AG09309 (cell line): ENCODE measurements at regions not wholly inside any gene's neighbourhood (a gene's known extent, or its start where the extent isn't known, plus 50 kb on each side); places are given as distances from the start of the nearest gene placed in this dataset.

ENCODE experiments used
- DNase-seq: peaks from one replicate; pipeline ENCODE4 v3.0.0-alpha.2; 2010; ENCODE audit warnings: low read depth
- H3K4me3 ChIP-seq: 2 replicates; pipeline ENCODE4 v1.5.1; 2011; ENCODE audit warnings: mild to moderate bottlenecking, low read depth, low read length, moderate library complexity; ENCODE audit not compliant: control insufficient read depth
- CTCF ChIP-seq: IDR thresholded peaks from 2 replicates; pipeline ENCODE4 v1.5.1; 2011; ENCODE audit warnings: mild to moderate bottlenecking, low read depth, low read length, inconsistent platforms; ENCODE audit not compliant: insufficient read depth, control insufficient read depth; ENCODE audit errors: missing control alignments

DNA sequence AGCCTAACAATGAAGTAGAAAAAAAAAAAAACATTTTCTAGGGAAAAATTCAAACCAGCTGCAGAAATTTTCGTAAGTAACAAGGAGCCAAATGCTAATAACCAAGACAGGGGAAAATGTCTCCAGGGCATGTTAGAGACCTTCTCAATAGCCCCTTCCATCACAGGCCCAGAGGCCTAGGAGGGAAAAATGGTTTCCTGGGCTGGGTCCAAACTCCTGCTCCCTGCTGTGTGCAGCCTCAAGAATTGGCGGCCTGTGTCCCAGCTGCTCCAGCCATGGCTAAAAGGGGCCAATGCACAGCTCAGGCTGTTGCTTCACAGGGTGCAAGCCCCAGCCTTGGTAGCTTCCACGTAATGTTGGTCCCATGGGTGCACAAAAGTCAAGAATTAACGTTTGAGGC is 266.2 kb downstream of the ZEB2 start:
- no peak for TF ChIP-seq CTCF
- H3K4me3 ChIP-seq: no peak overlapping the region
- DNase-seq: no peak

DNA sequence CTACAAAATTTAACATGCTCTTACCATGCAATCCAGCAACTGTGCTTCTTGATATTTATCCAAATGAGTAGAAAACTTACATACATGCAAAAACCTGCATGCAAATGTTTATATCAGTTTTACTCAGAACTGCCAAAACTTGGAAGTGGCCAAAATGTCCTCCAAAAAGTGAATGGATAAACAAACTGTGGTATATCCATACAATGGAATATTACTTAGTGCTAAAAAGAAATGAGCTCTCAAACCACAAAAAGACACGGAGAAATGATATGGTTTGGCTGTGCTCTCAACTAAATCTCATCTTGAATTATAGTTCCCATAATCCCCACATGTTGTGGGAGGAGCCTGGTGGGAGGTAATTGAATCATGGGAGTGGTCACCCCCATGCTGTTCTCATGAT is 267.2 kb downstream of the ZEB2 start:
- no peak overlapping the region for H3K4me3 ChIP-seq
- no peak for DNase-seq
- no peak for TF ChIP-seq CTCF

DNA sequence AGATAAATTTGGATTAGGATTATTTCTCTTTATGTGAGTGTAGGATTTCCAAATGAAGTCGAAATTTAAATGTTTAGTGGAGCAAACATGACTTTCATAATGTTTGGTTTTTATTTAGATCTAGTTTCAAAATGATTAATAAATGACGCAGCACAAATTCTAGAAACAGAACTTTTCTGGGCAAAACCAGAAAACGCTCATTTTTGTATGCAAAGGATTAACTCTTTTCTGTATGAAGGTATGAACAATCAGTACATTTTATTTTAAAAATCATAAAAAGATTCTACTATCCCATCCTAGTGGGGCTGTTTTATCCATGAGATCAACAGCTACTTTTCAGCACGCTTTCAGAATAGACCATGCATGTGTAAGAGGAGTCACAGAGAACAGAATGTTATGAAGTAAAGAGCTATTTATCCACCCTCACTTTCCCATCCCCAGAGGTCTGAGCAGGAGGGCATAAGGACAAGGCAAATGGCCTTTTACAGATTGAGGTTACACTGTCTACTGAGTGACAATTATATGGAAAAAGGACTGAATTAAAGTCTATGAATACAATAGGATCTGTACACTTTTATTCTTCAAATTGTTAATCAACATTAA is 270.8 kb downstream of the ZEB2 start:
- no peak overlapping the region for H3K4me3 ChIP-seq
- no peak for TF ChIP-seq CTCF
- DNase-seq: no peak

DNA sequence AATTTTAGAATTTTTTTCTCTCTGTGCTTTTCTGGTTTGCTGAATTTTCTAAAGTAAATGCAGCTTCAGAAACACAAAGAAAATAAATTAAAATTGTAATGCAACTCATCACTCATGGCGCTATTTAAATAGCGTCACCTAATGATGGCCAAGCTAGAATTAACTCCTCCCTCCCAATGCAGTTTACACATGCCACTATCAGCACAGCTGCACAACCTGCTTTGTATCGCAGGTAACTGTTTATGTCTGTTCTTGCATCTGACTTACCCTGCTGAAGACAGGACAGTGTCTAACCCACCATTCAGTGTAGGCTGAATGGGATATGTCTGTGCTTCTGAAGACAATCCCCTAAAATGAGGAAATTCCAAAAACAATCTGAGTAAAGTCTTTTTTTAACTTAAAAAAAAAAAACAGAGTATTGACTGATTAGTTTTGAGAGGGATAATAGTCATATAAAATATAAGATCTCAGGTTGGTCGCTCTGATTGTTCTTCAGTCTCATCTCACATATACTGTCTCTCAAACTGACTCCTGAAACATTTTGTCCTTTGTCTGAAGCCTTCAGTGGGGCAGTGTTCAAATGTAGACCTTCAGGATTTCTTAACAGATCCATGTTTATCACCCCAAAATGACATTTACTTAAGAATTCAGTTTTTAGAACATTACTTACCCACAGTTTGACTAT is 271.4 kb downstream of the ZEB2 start:
- no peak for DNase-seq
- H3K4me3 ChIP-seq: no peak overlapping the region
- no peak for TF ChIP-seq CTCF

DNA sequence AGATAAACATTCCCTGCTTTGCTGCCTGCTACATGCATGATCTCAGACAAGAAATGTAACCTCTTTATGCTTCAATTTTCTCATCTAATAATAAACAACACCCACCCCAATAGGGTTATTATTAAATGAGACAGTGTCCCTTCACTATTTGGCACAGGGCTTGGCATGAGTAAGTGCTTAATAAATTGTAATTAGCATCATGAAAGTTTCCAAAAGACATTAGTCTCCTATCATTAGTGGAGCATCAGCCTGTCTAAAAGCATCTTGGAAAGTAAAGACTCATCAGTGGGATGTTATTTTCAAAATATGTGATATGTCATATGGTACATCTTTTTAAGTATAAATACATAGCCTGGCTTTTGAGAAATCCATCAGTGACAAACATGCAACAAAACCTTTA is 275.0 kb downstream of the ZEB2 start:
- no peak for TF ChIP-seq CTCF
- no peak for DNase-seq
- no peak overlapping the region for H3K4me3 ChIP-seq

DNA sequence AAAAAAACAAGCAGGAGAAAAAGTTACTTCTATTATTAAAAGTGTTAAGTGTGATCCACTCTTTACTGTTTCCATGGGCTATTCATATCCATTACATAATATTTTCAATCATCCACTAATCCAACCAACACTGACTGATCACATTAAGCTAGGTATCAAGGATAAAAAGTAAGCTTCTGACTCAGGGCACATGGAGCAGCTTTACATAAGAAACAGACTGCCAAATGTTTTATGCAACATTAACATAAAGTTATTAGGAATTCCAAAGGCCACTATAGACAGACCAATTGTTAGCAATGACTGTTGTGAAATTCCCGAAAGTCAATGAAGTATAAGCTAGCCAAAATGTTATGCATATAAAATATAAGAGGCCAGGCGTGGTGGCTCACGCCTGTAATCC is 277.6 kb downstream of the ZEB2 start:
- TF ChIP-seq CTCF: no peak
- DNase-seq: no peak
- no peak overlapping the region for H3K4me3 ChIP-seq
